WTC11 (cell line): ENCODE measurements at regions not wholly inside any gene's neighbourhood (a gene's known extent, or its start where the extent isn't known, plus 50 kb on each side); places are given as distances from the start of the nearest gene placed in this dataset.

Source experiments
- ATAC-seq: fragments of 200-7000 bp; cut with Tn5 transposase; 2 replicates; pipeline ENCODE4 v1.10.0; 2021; ENCODE audit warnings: mild to moderate bottlenecking, moderate library complexity
- CTCF ChIA-PET: fragments of 300-600 bp; sonication (Branson Sonifier 250); formaldehyde crosslinking; loops from one replicate; lab custom pipeline; 2021; ENCODE audit warnings: antibody characterized with exemption; lab: Charles Lee
- POLR2A ChIA-PET: fragments of 350-600 bp; sonication (Branson Sonifier 250); formaldehyde crosslinking; loops from one replicate; lab custom pipeline; 2021; ENCODE audit warnings: antibody characterized with exemption; lab: Charles Lee
- DNase-seq: peaks from one replicate; pipeline ENCODE4 v3.0.0; 2021; ENCODE audit warnings: low spot score
- H3K27ac Mint-ChIP-seq: 2 replicates; pipeline ENCODE4 v1.8.0; 2021; ENCODE audit warnings: mixed read lengths
- H3K27me3 Mint-ChIP-seq: 2 replicates; pipeline ENCODE4 v1.8.0; 2021; ENCODE audit warnings: low read depth, mild to moderate bottlenecking, moderate library complexity, mixed read lengths
- H3K36me3 Mint-ChIP-seq: 2 replicates; pipeline ENCODE4 v1.8.0; 2021; ENCODE audit warnings: mixed read lengths
- H3K4me1 Mint-ChIP-seq: 2 replicates; pipeline ENCODE4 v1.8.0; 2022; ENCODE audit warnings: mixed read lengths
- H3K4me3 Mint-ChIP-seq: 2 replicates; pipeline ENCODE4 v1.8.0; 2021; ENCODE audit warnings: mild to moderate bottlenecking, moderate library complexity, mixed read lengths
- H3K9me3 Mint-ChIP-seq: 2 replicates; pipeline ENCODE4 v1.8.0; 2021; ENCODE audit warnings: mixed read lengths
- AFF4 ChIP-seq: sonication (generic); formaldehyde crosslinking; IDR thresholded peaks from 2 replicates; pipeline ENCODE4 v1.8.1; 2023; ENCODE audit warnings: mild to moderate bottlenecking, missing genetic modification reagents, borderline replicate concordance
- ATF2 ChIP-seq: sonication (generic); formaldehyde crosslinking; IDR thresholded peaks from 2 replicates; pipeline ENCODE4 v1.8.1; 2022; ENCODE audit warnings: low read depth, missing genetic modification reagents, borderline replicate concordance
- CBFB ChIP-seq: sonication (generic); formaldehyde crosslinking; IDR thresholded peaks from 2 replicates; pipeline ENCODE4 v1.8.1; 2022; ENCODE audit warnings: mild to moderate bottlenecking, low read depth, missing genetic modification reagents
- FOXP1 ChIP-seq: sonication (generic); formaldehyde crosslinking; IDR thresholded peaks from 2 replicates; pipeline ENCODE4 v1.8.0; 2022; ENCODE audit warnings: missing genetic modification reagents, mild to moderate bottlenecking, moderate library complexity, borderline replicate concordance
- MYBL2 ChIP-seq: sonication (generic); formaldehyde crosslinking; IDR thresholded peaks from 2 replicates; pipeline ENCODE4 v1.8.1; 2023; ENCODE audit warnings: mild to moderate bottlenecking, moderate library complexity, missing genetic modification reagents
- PRDM15 ChIP-seq: sonication (generic); formaldehyde crosslinking; IDR thresholded peaks from 2 replicates; pipeline ENCODE4 v1.8.0; 2022; ENCODE audit warnings: missing genetic modification reagents
- PRRX2 ChIP-seq: fragments of 250-450 bp; sonication (Bioruptor Pico); IDR thresholded peaks from 2 replicates; pipeline ENCODE4 v1.8.0; 2021; ENCODE audit warnings: mild to moderate bottlenecking
- ZNF121 ChIP-seq: sonication (generic); formaldehyde crosslinking; IDR thresholded peaks from 2 replicates; pipeline ENCODE4 v1.8.0; 2023; ENCODE audit warnings: missing genetic modification reagents
- ZNF232 ChIP-seq: sonication (generic); formaldehyde crosslinking; IDR thresholded peaks from 2 replicates; pipeline ENCODE4 v1.8.0; 2022; ENCODE audit warnings: mild to moderate bottlenecking, missing genetic modification reagents

- TF ChIP-seq PRDM15 (no peak), PRRX2 (CRISPR knock-in tag) (no peak)
- TF ChIP-seq, all 79 proteins: peak for 0
Observed at GRCh38 chr1:72892461-72892860, 610.1 kb upstream of the NEGR1 start (continued).

GRCh38 chr1:72891976-72892375 is 609.6 kb upstream of the NEGR1 start:
- H3K9me3 Mint-ChIP-seq = no peaks in the 10 kb centered on the region
- no peak overlapping the region for H3K4me3 Mint-ChIP-seq
- no peak for DNase-seq
- POLR2A ChIA-PET = no interaction called here
- TF ChIP-seq ATF2 (CRISPR knock-in tag) = no peak
- TF ChIP-seq ZNF232 (CRISPR knock-in tag) = no peak
- no peak for TF ChIP-seq PRRX2 (CRISPR knock-in tag)
- TF ChIP-seq FOXP1 = no peak
- no peak for TF ChIP-seq CBFB (CRISPR knock-in tag)
- peaks cover 28% of the 10 kb centered on the region for H3K4me1 Mint-ChIP-seq
- H3K36me3 Mint-ChIP-seq = no peaks in the 10 kb centered on the region
- CTCF ChIA-PET = no interaction called here
- no peak overlapping the region for H3K27ac Mint-ChIP-seq
- ATAC-seq = no peak
- H3K27me3 Mint-ChIP-seq = no peaks in the 10 kb centered on the region; the same call in 1 of the 2 replicates

- no peak for ATAC-seq
Observed at GRCh38 chr1:72885841-72886240, 603.5 kb upstream of the NEGR1 start.

More at GRCh38 chr1:72885841-72886240, 603.5 kb upstream of the NEGR1 start:
- Mint-ChIP-seq H3K4me3 (no peak overlapping the region), H3K9me3 (no peaks in the 10 kb centered on the region), H3K27ac (no peak overlapping the region), H3K27me3 (no peaks in the 10 kb centered on the region), H3K36me3 (no peaks in the 10 kb centered on the region), H3K4me1 (peaks cover 7% of the 10 kb centered on the region)
- ChIA-PET POLR2A (no interaction called here), CTCF (no interaction called here)
- TF ChIP-seq ZNF121 (CRISPR knock-in tag) (no peak), MYBL2 (CRISPR knock-in tag) (no peak), AFF4 (CRISPR knock-in tag) (no peak)
- no peak for DNase-seq
